HG02678 (cell line): ENCODE measurements at regions not wholly inside any gene's neighbourhood (a gene's known extent, or its start where the extent isn't known, plus 50 kb on each side); places are given as distances from the start of the nearest gene placed in this dataset.
A peak's percentile ranks its signal among the peaks of the same experiment; 100 is the strongest.

Experiments
- ATAC-seq: cut with Tn5 transposase; IDR thresholded peaks from one replicate; pipeline ENCODE4 v1.9.1; 2021; ENCODE audit warnings: mild to moderate bottlenecking, moderate library complexity; ENCODE audit not compliant: unreplicated experiment

GRCh38 chr12:14148489-14149270, 167.3 kb upstream of the GRIN2B start:
- ATAC-seq: no peak

GRCh38 chr12:14153803-14154202, 172.4 kb upstream of the GRIN2B start:
- no peak for ATAC-seq

DNA sequence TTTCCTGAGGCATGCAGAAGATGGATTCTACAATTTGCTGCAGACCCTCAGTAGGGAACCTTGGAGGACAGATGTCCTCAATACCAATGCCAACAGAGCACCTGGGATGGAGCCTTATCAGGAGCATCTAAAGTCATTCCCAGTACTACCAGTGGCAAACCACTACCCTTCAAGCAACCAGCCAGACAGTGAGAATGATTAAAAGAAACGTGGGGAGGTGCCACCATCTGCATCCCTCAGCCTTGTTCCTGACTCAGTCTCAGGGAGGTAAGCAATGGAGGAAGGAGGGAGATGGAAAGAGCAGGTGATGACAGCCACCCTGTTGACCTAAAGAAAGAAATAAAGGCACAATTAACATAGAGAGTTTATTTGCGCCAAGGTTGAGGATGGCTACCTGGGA, 175.2 kb upstream of the GRIN2B start:
- no peak for ATAC-seq

DNA sequence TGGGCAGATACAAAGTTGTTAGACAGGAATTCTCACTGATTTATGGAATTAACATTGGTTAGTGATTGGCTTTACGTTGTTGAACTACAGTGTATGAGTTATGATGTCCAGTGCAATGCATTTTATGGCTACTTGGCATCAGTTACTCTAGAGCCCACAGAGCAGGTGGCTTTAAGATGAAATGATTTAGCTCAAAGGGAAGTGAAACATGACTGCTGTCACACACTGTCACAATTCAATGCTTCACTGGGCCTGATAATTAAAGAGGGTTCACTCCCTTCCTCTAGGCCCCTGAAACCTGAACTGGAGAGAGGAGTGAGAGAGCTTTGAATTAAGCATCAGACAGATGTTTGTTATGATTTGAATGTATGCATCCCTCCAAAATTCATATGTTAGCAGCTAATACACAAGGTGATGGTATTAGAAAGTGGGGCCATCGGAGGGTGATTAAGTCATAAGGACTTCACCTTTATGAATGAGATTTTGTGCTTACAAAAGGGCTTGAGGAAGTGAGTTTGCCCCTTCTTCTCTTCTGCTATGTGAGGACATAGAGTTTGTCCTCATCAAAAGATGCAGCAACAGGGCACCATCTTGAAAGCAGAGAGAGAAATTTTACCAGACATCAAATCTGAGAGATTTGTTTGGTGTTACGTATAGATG, 175.8 kb upstream of the GRIN2B start:
- peak; percentile 99 for ATAC-seq

DNA sequence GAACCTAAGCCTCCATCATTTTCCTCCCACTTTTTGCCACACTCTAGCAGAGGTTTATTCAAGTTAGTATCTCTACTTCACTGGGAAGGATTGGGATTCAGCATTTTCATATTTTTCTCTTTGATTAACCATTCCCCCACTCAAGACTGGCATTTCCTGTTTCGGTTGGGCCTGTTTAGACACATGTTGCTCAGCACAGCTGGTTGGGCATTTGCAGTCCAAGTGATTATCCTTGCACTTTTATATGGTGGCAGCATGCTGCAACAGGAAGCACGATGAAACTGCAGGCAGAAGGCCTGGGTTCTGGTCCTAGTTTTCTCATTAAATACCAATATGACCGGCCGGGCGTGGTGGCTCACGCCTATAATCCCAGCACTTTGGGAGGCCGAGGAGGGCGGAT, 182.9 kb upstream of the GRIN2B start:
- no peak for ATAC-seq

DNA sequence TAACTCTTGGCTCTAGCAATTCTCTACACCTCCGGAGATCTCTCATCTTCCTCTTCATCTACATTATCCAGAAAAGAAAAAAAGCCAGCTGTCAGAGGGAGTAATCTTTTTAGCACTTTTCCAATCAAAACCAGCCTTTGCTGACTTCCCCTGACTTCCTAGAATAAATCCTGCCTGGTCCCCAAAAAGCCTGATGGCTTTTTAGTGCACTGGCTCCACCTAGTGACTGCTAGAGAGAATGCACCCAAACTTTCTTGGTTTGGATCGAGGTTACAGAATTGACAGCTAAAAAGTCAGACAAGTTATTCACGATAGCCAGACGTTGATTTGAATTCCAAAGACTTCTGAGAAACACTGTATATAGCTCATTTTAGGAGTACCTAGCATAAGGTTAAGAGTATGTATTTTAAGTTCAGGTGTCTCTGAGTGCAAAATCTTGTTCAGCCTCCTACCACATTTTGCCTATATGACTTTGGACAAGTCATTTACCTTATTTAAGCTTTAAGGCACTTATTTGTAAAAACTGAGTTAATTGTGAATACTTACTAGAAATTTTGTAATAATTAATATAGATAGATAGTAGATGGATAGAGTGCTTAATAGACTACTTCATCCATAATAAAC, 185.7 kb upstream of the GRIN2B start:
- no peak for ATAC-seq

GRCh38 chr12:14169281-14169680, 187.9 kb upstream of the GRIN2B start:
- no peak for ATAC-seq

DNA sequence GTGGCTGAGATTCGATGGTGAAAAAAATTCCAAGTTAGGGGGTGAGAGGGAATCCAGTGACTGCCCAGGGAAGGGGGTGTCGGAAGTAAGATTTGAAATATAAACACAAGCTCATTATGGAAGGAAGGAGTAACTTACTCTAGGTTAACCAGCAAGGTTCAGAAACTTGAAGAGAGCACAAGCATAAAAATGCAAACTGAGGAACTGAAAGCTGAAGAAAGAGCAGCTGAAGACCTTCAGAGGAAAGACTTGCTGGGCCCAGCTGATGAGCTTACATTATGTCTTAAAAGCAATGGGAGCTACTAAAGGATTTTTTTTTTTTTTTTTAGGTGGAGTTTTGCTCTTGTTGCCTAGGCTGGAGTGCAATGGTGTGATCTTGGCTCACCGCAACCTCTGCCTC, 189.7 kb upstream of the GRIN2B start:
- peak; percentile 81 for ATAC-seq

DNA sequence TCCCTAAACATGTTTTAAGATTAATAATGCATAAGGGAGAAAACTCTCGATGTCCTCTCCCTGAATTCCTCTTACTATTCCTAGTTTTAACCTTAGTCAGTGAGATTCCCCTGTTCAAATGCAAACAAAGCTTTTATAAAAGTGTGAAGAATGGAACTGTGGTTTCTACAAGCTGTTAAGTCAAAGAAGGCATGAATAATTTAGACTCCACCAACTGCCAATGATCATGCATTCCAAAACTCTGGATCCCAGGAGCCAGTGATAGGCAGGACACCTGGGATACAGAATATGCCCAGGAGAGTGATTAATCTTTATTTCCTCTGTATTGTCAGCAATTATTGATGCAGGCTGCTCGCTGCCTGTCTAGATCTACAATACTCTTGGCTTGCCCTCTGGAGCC, 190.3 kb upstream of the ATF7IP start:
- no peak for ATAC-seq

- ATAC-seq: peak; percentile 70
Measured at GRCh38 chr12:14185427-14186192, 179.9 kb upstream of the ATF7IP start.

DNA sequence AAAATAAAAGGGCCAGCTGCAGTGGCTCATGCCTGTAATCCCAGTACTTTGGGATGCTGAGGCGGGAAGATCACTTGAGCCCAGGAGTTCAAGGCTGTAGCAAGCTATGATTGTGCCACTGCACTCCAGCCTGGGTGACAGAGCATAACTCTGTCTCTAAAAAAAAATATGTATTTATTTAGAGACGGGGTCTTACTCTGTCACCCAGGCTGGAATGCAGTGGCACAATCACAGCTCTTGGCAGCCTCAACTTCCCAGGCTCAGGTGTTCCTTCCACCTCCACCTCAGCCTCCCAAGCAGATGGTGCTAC, 179.3 kb upstream of the ATF7IP start:
- ATAC-seq: no peak

GRCh38 chr12:14187002-14187401, 178.5 kb upstream of the ATF7IP start:
- ATAC-seq: no peak

DNA sequence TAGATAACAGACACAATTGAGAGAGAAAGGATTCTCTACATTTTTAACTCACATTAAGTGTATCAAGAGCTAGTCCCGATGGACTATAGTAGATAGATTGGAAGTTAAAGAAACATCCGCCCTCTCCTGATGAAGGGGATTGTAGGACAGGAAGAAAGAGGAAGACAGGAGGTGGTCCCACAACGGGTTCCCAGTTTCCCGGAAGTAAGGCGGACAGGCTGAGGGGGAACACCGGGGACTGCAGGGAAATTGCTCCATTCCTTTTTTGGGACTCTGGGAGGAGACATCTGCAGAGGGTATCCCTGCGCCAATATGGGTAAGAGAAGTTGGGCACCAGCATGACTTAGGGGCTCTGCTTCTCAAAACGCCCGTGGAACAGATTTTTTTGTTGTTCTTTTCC, 177.5 kb upstream of the ATF7IP start:
- no peak for ATAC-seq

DNA sequence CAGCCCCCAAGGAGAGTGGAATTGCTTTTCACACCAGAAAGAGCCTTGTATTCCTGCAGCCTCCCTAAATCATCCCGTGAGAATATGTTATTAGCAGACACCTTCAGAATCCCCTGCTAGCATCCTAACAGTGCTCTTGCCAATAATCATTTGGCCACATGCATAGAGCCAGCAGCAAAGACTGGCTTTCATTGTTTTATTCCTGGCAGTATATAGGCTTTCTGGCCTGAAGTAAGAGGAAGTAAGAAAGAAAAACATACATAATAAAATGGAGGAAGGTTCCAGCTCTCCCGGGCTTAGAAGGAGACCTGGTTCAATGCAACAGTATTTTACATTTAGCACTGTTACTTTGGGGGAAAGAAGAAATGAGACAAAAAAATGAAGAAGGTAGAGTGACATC, 176.7 kb upstream of the ATF7IP start:
- ATAC-seq: no peak

DNA sequence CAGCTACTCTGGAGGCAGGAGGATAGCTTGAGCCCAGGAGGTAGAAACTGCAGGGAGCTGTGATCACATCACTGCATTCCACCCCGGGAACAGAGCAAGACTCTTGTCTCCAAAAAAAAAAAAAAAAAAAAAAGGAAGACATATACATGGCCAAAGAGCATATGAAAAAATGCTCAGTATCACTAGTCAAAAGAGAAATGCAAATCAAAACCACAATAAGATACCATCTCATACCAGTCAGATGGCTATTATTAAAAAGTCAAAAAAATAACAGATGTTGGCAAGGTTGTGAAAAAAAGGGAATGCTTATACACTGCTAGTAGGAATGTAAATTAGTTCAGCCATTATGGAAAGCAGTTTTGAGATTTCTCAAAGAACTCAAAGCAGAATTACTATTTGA, 174.8 kb upstream of the ATF7IP start:
- no peak for ATAC-seq

DNA sequence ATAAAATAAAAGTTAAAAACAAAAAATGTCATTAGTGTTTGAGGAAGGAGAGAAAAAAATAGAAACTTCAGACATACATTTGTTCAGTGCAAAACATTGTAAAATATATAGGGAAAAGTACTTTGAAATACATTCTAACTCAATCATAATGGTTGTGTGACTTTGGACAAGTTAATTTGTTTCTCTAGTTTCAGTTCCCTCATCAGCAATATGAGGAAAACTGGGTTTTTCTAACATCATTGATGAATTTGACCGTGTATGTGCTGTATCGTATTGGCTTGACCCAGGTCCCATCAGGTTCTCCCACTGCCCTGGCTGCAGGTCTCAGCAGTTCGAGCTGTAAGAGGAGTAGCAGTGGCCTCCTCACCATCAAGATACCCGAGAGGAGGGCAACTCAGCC, 173.9 kb upstream of the ATF7IP start:
- ATAC-seq: no peak

- ATAC-seq: no peak
Measured at GRCh38 chr12:14193639-14194038, 171.8 kb upstream of the ATF7IP start.

GRCh38 chr12:14194572-14194971, 170.9 kb upstream of the ATF7IP start:
- no peak for ATAC-seq

GRCh38 chr12:14199455-14200198, 165.9 kb upstream of the ATF7IP start:
- ATAC-seq: no peak

DNA sequence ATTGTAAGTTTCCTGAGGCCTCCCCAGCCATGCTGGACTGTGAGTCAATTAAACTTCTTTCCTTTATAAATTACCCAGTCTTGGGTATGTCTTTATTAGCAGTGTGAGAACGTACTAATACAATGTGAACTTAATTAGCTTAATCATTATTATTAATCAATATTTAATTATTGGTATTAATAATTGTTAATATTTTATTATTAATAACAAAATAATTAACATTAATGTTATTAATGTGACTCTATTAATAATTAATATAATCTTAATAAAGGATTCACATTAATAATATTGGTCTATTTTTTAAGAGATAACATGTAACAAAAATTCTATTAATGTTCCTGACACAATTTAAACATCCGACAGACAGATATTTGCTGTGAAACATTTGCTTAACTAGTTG, 164.9 kb upstream of the ATF7IP start:
- no peak for ATAC-seq

DNA sequence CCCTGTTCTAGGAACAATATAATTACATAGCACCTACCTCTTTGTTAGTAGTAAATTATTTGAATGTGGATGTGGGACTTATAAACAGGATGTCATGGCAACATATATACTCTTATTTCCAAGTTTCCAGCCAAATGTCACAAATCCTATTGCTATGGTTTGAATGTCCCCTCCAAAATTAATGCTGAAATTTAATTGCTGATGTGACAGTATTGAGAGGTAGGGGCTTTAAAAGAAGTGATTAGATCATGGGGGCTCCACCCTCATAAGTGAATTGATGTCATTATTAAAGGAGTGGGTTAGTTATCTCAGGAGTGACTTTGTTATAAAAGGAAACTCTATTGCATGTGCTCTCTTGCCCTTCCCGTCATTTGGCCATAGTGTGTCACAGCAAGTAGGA, 164.2 kb upstream of the ATF7IP start:
- ATAC-seq: no peak
